ENCODE measurements at regions not wholly inside any gene's neighbourhood (a gene's known extent, or its start where the extent isn't known, plus 50 kb on each side); places are given as distances from the start of the nearest gene placed in this dataset.

DNA sequence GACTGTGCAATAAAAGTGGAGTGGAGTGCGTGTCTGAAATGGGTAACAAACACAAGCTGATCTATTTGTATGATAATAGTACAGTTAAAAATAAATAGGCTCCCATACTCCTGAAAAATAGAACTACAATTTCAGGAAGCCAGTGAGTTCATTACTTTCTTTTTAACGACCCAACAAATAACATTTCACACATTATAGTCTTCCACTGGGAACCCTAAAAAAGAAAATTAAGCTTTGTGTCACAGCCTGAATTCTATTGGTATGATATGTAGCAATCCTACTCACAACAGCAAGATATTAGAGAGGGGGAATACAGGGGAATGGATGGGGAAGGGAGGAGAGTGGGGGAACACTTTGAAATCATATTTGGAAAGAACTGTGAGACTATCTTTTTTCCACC is 156.9 kb upstream of the CNTN3 start (continued):
- TF ChIP-seq REST (IDR thresholded peaks at IDR 0.05) = no peak

GRCh38 chr3:74768010-74768409 is 153.6 kb upstream of the CNTN3 start:
- no peaks in the 10 kb centered on the region for H3K36me3 ChIP-seq (ENCODE audit: control insufficient read depth in 4 of 4, insufficient read depth in 3 of 4, low read depth in 1 of 4, low read length in 3 of 4)
- no peak for DNase-seq (ENCODE audit: low spot score)
- 37% methylated on average over 1 of the region's 1 CpG for WGBS
- H3K27ac ChIP-seq (ENCODE audit: low read depth in 1 of 2, low read length in 2 of 2) = no peak overlapping the region
- no peaks in the 10 kb centered on the region for H3K4me1 ChIP-seq (ENCODE audit: control insufficient read depth in 4 of 4, insufficient read depth in 4 of 4, low read length in 3 of 4)
- TF ChIP-seq HNF4A (conservative IDR thresholded peaks at IDR 0.05) (no peak), ZBTB33 (IDR thresholded peaks at IDR 0.05) (no peak), RXRA (IDR thresholded peaks at IDR 0.05) (no peak), EGR1 (IDR thresholded peaks at IDR 0.05; ENCODE audit: low read depth in 2 of 2) (no peak), SP1 (IDR thresholded peaks at IDR 0.05) (no peak), NR2F2 (IDR thresholded peaks at IDR 0.05) (no peak), FOXA2 (IDR thresholded peaks at IDR 0.05) (no peak), REST (IDR thresholded peaks at IDR 0.05) (no peak), RAD21 (IDR thresholded peaks at IDR 0.05) (no peak)
- TF ChIP-seq, protein P1, sequence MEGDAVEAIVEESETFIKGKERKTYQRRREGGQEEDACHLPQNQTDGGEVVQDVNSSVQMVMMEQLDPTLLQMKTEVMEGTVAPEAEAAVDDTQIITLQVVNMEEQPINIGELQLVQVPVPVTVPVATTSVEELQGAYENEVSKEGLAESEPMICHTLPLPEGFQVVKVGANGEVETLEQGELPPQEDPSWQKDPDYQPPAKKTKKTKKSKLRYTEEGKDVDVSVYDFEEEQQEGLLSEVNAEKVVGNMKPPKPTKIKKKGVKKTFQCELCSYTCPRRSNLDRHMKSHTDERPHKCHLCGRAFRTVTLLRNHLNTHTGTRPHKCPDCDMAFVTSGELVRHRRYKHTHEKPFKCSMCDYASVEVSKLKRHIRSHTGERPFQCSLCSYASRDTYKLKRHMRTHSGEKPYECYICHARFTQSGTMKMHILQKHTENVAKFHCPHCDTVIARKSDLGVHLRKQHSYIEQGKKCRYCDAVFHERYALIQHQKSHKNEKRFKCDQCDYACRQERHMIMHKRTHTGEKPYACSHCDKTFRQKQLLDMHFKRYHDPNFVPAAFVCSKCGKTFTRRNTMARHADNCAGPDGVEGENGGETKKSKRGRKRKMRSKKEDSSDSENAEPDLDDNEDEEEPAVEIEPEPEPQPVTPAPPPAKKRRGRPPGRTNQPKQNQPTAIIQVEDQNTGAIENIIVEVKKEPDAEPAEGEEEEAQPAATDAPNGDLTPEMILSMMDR (IDR thresholded peaks at IDR 0.05; ENCODE audit: low read depth, low read length, missing input control) = no peak
- TF ChIP-seq, protein P2, sequence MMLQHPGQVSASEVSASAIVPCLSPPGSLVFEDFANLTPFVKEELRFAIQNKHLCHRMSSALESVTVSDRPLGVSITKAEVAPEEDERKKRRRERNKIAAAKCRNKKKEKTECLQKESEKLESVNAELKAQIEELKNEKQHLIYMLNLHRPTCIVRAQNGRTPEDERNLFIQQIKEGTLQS (IDR thresholded peaks at IDR 0.05) = no peak
- TF ChIP-seq, protein P3, sequence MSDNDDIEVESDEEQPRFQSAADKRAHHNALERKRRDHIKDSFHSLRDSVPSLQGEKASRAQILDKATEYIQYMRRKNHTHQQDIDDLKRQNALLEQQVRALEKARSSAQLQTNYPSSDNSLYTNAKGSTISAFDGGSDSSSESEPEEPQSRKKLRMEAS (IDR thresholded peaks at IDR 0.05) = no peak
- no peak overlapping the region for H3K4me3 ChIP-seq (ENCODE audit: low read depth in 1 of 3, low read length in 3 of 3)
- H3K9ac ChIP-seq (ENCODE audit: low read depth in 1 of 2, low read length in 2 of 2) = no peak overlapping the region
- no peaks in the 10 kb centered on the region for H3K9me3 ChIP-seq (ENCODE audit: control insufficient read depth in 4 of 4, low read length in 3 of 4)
- H3K27me3 ChIP-seq (ENCODE audit: control insufficient read depth in 4 of 4, insufficient read depth in 4 of 4, low read length in 3 of 4) = no peaks in the 10 kb centered on the region

All from liver (tissue), 8 donors.